NCI-H1048 (cell line): ENCODE measurements at regions not wholly inside any gene's neighbourhood (a gene's known extent, or its start where the extent isn't known, plus 50 kb on each side); places are given as distances from the start of the nearest gene placed in this dataset.

ENCODE experiments used
- DNase-seq: peaks from one replicate; lab custom pipeline; 2025; lab: John Stamatoyannopoulos, UW

- DNase-seq: no peak
These were observed 113.4 kb downstream of the BCOR start for GRCh38 chrX:39984191-39984956.

GRCh38 chrX:39985071-39985470, 112.7 kb downstream of the BCOR start:
- DNase-seq: no peak

GRCh38 chrX:39985551-39985950, 112.2 kb downstream of the BCOR start:
- DNase-seq: no peak

- DNase-seq: no peak
These were observed 109.3 kb downstream of the BCOR start for GRCh38 chrX:39988496-39988895.

- DNase-seq: no peak
These were observed 107.4 kb downstream of the BCOR start for GRCh38 chrX:39990388-39990787.

GRCh38 chrX:39992300-39992699, 105.5 kb downstream of the BCOR start:
- no peak for DNase-seq

- DNase-seq: no peak
These were observed 102.3 kb downstream of the BCOR start for GRCh38 chrX:39995457-39995856.

- no peak for DNase-seq
These were observed 101.2 kb downstream of the BCOR start for GRCh38 chrX:39996536-39996935.

- no peak for DNase-seq
These were observed 98.9 kb downstream of the BCOR start for GRCh38 chrX:39998636-39999406.
